ENCODE measurements at regions not wholly inside any gene's neighbourhood (a gene's known extent, or its start where the extent isn't known, plus 50 kb on each side); places are given as distances from the start of the nearest gene placed in this dataset.

GRCh38 chr3:177330779-177331178, 133.5 kb upstream of the TBL1XR1 start:
- Mint-ChIP-seq H3K4me1 (peaks cover 40% of the 10 kb centered on the region), H3K4me3 (no peak overlapping the region), H3K27me3 (ENCODE audit: low read depth) (no peaks in the 10 kb centered on the region), H3K27ac (peak overlapping the region in 2 of 3 experiments; percentile 25 to 56), H3K9me3 (no peaks in the 10 kb centered on the region), H3K36me3 (ENCODE audit: low read depth) (no peaks in the 10 kb centered on the region)
- TF ChIP-seq CTCF (IDR thresholded peaks at IDR 0.05; ENCODE audit: unreplicated experiment in 3 of 3), result no peak

DNA sequence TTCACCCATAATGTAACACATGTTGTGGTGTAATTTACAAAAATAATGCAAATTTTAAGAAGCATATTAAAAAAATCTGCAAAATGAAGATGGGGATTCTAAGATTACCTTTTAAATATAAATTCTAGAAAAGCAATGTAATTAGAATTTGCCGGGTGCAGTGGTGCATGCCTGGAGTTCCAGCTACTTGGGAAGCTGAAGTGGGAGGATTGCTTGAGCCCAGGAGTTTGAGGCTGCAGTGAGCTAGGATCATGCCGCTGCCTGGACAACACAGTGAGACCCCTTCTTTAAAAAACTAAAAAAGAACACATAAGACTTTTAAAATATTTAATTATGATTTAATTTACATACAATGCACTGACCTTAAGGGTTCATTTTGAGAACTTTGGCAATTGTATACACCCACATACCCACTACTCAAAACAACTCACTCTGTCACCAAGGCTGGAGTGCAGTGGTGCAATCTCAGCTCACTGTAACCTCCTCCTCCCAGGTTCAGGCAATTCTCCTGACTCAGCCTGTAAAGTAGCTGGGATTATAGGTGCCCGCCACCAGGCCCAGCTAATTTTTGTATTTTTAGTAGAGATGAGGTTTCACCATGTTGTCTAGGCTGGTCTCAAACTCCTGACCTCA, 134.0 kb upstream of the TBL1XR1 start:
- H3K36me3 Mint-ChIP-seq (ENCODE audit: low read depth), result no peaks in the 10 kb centered on the region
- no peak overlapping the region for H3K4me3 Mint-ChIP-seq
- peaks cover 45% of the 10 kb centered on the region for H3K4me1 Mint-ChIP-seq
- no peak for TF ChIP-seq CTCF (IDR thresholded peaks at IDR 0.05; ENCODE audit: unreplicated experiment in 3 of 3)
- H3K27ac Mint-ChIP-seq, result no peak overlapping the region
- H3K27me3 Mint-ChIP-seq (ENCODE audit: low read depth), result no peaks in the 10 kb centered on the region
- no peaks in the 10 kb centered on the region for H3K9me3 Mint-ChIP-seq

- TF ChIP-seq CTCF (IDR thresholded peaks at IDR 0.05; ENCODE audit: unreplicated experiment in 3 of 3), result no peak
- Mint-ChIP-seq H3K9me3 (no peaks in the 10 kb centered on the region), H3K27ac (peak overlapping the region in 2 of 3 experiments; percentile 47 to 54), H3K4me1 (peaks cover 59% of the 10 kb centered on the region), H3K4me3 (no peak overlapping the region), H3K27me3 (ENCODE audit: low read depth) (no peaks in the 10 kb centered on the region), H3K36me3 (ENCODE audit: low read depth) (no peaks in the 10 kb centered on the region)
Measured at GRCh38 chr3:177332955-177333354, 135.7 kb upstream of the TBL1XR1 start.

DNA sequence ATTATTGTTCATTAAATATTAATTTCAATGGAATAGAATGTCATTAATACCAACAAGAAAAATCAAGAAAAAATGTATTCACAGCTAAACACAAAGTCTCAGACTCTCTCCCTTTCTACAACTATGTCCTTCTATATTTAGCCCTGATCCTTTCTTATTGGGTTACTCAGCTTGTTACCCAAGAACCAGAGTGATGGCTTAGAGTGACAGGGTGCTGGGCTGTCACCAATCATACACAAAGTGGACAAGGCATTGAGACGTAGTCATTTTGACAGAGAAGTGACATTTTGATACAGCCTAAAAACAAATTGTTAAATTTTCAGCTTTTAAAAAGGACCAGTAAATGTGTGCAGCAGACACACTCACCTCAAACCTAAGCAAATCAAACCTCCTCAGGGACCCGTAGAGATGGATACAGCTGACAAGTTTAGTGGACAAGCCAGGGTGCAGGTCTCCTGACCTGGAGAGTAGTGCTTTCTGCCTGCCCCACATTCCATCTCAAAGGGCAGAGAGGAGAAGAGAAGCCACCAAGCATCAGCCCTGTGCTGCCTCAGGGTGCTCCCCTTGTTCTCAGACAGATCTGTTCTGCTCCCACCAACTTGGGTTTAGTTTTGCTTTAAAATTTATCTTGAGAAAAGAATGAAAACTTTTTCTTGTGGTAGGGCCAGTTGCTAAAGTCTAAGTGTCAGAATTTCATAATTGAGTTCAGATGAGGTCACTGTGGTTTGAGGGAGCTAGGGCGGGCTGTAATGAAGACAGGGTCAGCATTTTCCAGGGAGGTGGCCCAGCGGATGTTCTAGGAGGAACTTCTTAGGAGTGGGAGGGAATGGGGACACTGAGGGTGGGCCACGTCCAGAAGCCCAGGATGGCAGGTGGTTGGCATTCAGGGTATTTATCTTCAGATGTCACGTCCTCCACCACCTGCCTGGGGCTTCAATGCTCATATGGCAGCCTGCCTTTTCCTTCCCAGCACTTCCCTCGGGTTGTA, 136.5 kb upstream of the TBL1XR1 start:
- Mint-ChIP-seq H3K4me1 (peaks cover 62% of the 10 kb centered on the region), H3K9me3 (no peaks in the 10 kb centered on the region), H3K36me3 (ENCODE audit: low read depth) (no peaks in the 10 kb centered on the region), H3K27me3 (ENCODE audit: low read depth) (no peaks in the 10 kb centered on the region), H3K4me3 (no peak overlapping the region), H3K27ac (peak overlapping the region; percentile 3 to 60 (median 39))
- no peak for TF ChIP-seq CTCF (IDR thresholded peaks at IDR 0.05; ENCODE audit: unreplicated experiment in 3 of 3)

GRCh38 chr3:177334803-177335202, 137.5 kb upstream of the TBL1XR1 start:
- Mint-ChIP-seq H3K36me3 (ENCODE audit: low read depth) (no peaks in the 10 kb centered on the region), H3K9me3 (no peaks in the 10 kb centered on the region), H3K4me3 (no peak overlapping the region), H3K4me1 (peaks cover 69% of the 10 kb centered on the region), H3K27ac (peak overlapping the region; percentile 14 to 60 (median 39)), H3K27me3 (ENCODE audit: low read depth) (no peaks in the 10 kb centered on the region)
- no peak for TF ChIP-seq CTCF (IDR thresholded peaks at IDR 0.05; ENCODE audit: unreplicated experiment in 3 of 3)

Measured in nephron (organoid).